ENCODE measurements at regions not wholly inside any gene's neighbourhood (a gene's known extent, or its start where the extent isn't known, plus 50 kb on each side); places are given as distances from the start of the nearest gene placed in this dataset.

DNA sequence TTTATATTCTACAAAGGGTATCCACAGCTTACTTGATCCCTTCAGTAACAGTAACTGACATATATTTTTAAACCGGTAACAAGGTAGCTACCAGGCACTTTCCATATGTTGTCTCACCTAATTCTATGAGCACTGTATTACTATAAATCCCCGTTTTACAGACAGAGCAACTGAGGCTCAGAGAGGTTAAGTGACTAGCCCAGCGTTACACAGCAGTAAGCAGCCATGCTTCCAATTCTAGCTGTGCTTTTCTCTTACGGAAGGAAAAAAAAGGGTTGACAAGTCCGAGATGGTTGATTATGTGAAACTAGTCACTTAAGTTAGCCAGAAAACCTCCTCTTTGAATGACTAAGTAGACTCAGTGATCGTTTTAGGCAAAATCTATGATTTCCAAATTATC, 187.3 kb upstream of the LHX5 start:
- TF ChIP-seq CTCF (IDR thresholded peaks at IDR 0.05) (no peak), POLR2A (IDR thresholded peaks at IDR 0.05) (no peak)
